DOHH2 (cell line): ENCODE measurements at regions not wholly inside any gene's neighbourhood (a gene's known extent, or its start where the extent isn't known, plus 50 kb on each side); places are given as distances from the start of the nearest gene placed in this dataset.

Experiments used
- EZH2phosphoT487 ChIP-seq: fragments of 200-600 bp; sonication (generic); IDR thresholded peaks from 2 replicates; pipeline ENCODE4 v1.6.1; 2017; ENCODE audit warnings: borderline replicate concordance, mild to moderate bottlenecking, antibody characterized with exemption, low read length, moderate library complexity, mixed read lengths
- TF ChIP-seq, protein P1 (sequence below): fragments of 200-600 bp; sonication (generic); IDR thresholded peaks from one replicate; pipeline ENCODE4 v1.5.1; 2014; ENCODE audit warnings: antibody characterized with exemption, mild to moderate bottlenecking, low read depth, low read length; ENCODE audit not compliant: poor library complexity, severe bottlenecking

DNA sequence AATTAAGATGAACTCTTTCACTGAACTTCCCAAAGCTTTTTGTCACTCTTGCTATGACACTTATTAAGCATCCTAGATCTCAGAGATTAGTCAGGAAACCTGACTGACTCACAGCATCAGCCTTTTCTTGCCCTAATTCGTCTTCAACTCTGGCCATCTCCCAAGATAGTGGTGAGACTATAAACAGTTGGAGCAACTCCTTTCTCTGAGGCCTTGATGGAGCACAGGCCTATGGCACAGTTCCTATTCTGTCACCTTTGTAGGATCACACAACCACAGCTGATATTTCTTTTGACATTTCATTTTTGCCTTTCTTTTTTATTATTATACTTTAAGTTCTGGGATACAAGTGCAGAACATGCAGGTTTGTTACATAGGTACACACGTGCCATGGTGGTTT lies 217.6 kb downstream of the PRR32 start:
- TF ChIP-seq, protein P1, sequence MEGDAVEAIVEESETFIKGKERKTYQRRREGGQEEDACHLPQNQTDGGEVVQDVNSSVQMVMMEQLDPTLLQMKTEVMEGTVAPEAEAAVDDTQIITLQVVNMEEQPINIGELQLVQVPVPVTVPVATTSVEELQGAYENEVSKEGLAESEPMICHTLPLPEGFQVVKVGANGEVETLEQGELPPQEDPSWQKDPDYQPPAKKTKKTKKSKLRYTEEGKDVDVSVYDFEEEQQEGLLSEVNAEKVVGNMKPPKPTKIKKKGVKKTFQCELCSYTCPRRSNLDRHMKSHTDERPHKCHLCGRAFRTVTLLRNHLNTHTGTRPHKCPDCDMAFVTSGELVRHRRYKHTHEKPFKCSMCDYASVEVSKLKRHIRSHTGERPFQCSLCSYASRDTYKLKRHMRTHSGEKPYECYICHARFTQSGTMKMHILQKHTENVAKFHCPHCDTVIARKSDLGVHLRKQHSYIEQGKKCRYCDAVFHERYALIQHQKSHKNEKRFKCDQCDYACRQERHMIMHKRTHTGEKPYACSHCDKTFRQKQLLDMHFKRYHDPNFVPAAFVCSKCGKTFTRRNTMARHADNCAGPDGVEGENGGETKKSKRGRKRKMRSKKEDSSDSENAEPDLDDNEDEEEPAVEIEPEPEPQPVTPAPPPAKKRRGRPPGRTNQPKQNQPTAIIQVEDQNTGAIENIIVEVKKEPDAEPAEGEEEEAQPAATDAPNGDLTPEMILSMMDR: no peak
- TF ChIP-seq EZH2phosphoT487: no peak
